IPS-18a (cell line): ENCODE measurements at regions not wholly inside any gene's neighbourhood (a gene's known extent, or its start where the extent isn't known, plus 50 kb on each side); places are given as distances from the start of the nearest gene placed in this dataset.

Experiments used
- H3K27ac ChIP-seq: one replicate; pipeline ENCODE4 v1.5.1; 2013; ENCODE audit warnings: low read length
- H3K27me3 ChIP-seq: one replicate; pipeline ENCODE4 v1.6.1; 2013; ENCODE audit warnings: mild to moderate bottlenecking, low read length; ENCODE audit not compliant: control insufficient read depth, insufficient read depth
- H3K36me3 ChIP-seq: one replicate; pipeline ENCODE4 v1.6.1; 2013; ENCODE audit warnings: low read depth, low read length; ENCODE audit not compliant: control insufficient read depth
- H3K4me1 ChIP-seq: one replicate; pipeline ENCODE4 v1.6.1; 2013; ENCODE audit warnings: low read depth, low read length; ENCODE audit not compliant: control insufficient read depth
- H3K4me3 ChIP-seq: one replicate; pipeline ENCODE4 v1.5.1; 2013; ENCODE audit warnings: low read length
- H3K9ac ChIP-seq: one replicate; pipeline ENCODE4 v1.6.1; 2013; ENCODE audit warnings: mild to moderate bottlenecking, low read length, moderate library complexity
- H3K9me3 ChIP-seq: one replicate; pipeline ENCODE4 v1.6.1; 2013; ENCODE audit warnings: low read depth, low read length; ENCODE audit not compliant: control insufficient read depth

GRCh38 chr2:204078003-204078698 lies 141.6 kb downstream of the ICOS start:
- H3K36me3 ChIP-seq: no peaks in the 10 kb centered on the region
- H3K9ac ChIP-seq: no peak overlapping the region
- no peak overlapping the region for H3K27ac ChIP-seq
- no peaks in the 10 kb centered on the region for H3K27me3 ChIP-seq
- H3K9me3 ChIP-seq: no peaks in the 10 kb centered on the region
- no peaks in the 10 kb centered on the region for H3K4me1 ChIP-seq
- no peak overlapping the region for H3K4me3 ChIP-seq

GRCh38 chr2:204081487-204082425 lies 145.2 kb downstream of the ICOS start:
- Histone ChIP-seq H3K27ac (no peak overlapping the region), H3K9ac (no peak overlapping the region), H3K4me3 (no peak overlapping the region), H3K27me3 (no peaks in the 10 kb centered on the region), H3K9me3 (no peaks in the 10 kb centered on the region), H3K36me3 (no peaks in the 10 kb centered on the region), H3K4me1 (no peaks in the 10 kb centered on the region)

GRCh38 chr2:204086167-204086566 lies 149.6 kb downstream of the ICOS start:
- Histone ChIP-seq H3K27me3 (no peaks in the 10 kb centered on the region), H3K4me3 (no peak overlapping the region), H3K27ac (no peak overlapping the region), H3K36me3 (no peaks in the 10 kb centered on the region), H3K9ac (no peak overlapping the region), H3K9me3 (no peaks in the 10 kb centered on the region), H3K4me1 (no peaks in the 10 kb centered on the region)

DNA sequence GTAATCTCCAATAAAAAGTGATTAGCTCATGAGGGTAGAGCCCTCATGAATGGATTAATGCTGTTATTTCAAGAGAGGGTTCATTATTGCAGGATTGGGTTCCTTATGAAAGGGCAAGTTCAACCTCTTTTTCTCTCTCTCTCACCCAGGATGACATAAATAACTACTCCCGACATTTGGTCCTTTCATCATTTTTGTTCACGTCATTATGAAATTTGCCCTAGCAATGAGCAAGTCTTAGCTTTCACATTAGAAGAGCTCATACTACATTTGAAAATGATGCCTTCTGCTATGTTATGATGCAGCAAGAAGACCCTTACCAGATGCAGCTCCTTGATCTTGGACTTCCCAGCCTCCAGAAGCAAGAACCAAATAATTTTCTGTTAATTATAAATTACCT lies 152.5 kb downstream of the ICOS start:
- H3K27ac ChIP-seq: no peak overlapping the region
- H3K4me3 ChIP-seq: no peak overlapping the region
- H3K27me3 ChIP-seq: no peaks in the 10 kb centered on the region
- H3K9me3 ChIP-seq: peaks cover 5% of the 10 kb centered on the region
- H3K36me3 ChIP-seq: no peaks in the 10 kb centered on the region
- no peak overlapping the region for H3K9ac ChIP-seq
- H3K4me1 ChIP-seq: no peaks in the 10 kb centered on the region

- H3K4me3 ChIP-seq: no peak overlapping the region
Observed at GRCh38 chr2:204089574-204089973, 153.0 kb downstream of the ICOS start.

GRCh38 chr2:204090021-204090420 lies 153.5 kb downstream of the ICOS start:
- Histone ChIP-seq H3K27ac (no peak overlapping the region), H3K36me3 (no peaks in the 10 kb centered on the region), H3K4me3 (no peak overlapping the region), H3K9ac (no peak overlapping the region), H3K27me3 (no peaks in the 10 kb centered on the region), H3K4me1 (no peaks in the 10 kb centered on the region), H3K9me3 (peaks cover 5% of the 10 kb centered on the region)

More at GRCh38 chr2:204089574-204089973, 153.0 kb downstream of the ICOS start:
- Histone ChIP-seq H3K9me3 (peaks cover 5% of the 10 kb centered on the region), H3K27me3 (no peaks in the 10 kb centered on the region), H3K36me3 (no peaks in the 10 kb centered on the region), H3K27ac (no peak overlapping the region), H3K4me1 (no peaks in the 10 kb centered on the region), H3K9ac (no peak overlapping the region)

DNA sequence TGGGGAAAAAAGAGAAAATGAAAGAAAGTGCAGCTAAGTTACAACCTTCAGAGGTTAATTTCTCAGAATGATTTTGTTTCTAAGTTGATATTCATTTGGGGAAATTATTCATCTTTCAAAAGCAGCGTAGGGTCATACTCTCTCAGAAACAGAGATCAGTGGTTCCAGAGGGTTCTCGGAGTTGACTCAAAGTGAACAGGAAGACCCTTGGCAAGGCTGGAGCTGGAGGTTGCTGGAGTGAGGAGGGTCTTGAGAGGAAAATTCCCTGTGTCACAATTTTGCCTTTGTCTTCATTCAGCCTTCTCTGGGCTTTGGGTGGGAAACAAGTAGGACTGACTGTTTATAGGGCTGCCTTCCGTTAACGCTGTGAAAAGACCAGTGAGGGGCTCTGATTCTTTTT lies 168.2 kb downstream of the ICOS start:
- Histone ChIP-seq H3K4me1 (peaks cover 5% of the 10 kb centered on the region), H3K9ac (no peak overlapping the region), H3K4me3 (no peak overlapping the region), H3K27me3 (no peaks in the 10 kb centered on the region), H3K27ac (no peak overlapping the region), H3K9me3 (no peaks in the 10 kb centered on the region), H3K36me3 (no peaks in the 10 kb centered on the region)

- H3K4me1 ChIP-seq: peaks cover 5% of the 10 kb centered on the region
- no peaks in the 10 kb centered on the region for H3K36me3 ChIP-seq
- no peaks in the 10 kb centered on the region for H3K9me3 ChIP-seq
- H3K27me3 ChIP-seq: no peaks in the 10 kb centered on the region
- H3K4me3 ChIP-seq: no peak overlapping the region
- H3K27ac ChIP-seq: no peak overlapping the region
- H3K9ac ChIP-seq: no peak overlapping the region
Observed at GRCh38 chr2:204108330-204108751, 171.8 kb downstream of the ICOS start.

DNA sequence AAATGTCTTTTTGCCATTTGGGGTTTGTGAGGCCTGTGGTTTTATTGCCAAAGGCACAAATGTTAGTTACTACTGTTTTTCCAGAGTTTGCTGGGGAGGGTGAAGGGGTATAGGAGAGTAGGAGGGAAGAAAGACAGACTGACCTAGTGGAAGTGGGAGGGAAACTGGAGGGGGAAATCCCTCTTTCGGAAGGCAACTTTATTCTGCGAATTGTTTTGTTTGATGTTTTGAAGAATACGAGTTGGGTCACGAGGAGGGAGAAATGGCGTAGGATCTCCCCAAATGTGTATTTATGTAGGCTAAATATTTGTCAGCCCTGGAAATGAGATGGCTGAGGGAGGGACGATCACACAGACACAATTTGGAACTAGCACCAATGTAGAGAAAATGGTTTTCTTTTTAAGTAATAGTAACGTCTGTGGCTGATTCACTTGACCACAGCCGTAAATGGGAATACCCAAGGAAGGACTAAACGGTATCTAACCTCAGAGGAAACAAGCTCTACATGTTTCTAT lies 172.3 kb downstream of the ICOS start:
- H3K4me1 ChIP-seq: peaks cover 5% of the 10 kb centered on the region
- no peaks in the 10 kb centered on the region for H3K27me3 ChIP-seq
- no peaks in the 10 kb centered on the region for H3K36me3 ChIP-seq
- no peak overlapping the region for H3K9ac ChIP-seq
- H3K4me3 ChIP-seq: no peak overlapping the region
- no peak overlapping the region for H3K27ac ChIP-seq
- no peaks in the 10 kb centered on the region for H3K9me3 ChIP-seq

DNA sequence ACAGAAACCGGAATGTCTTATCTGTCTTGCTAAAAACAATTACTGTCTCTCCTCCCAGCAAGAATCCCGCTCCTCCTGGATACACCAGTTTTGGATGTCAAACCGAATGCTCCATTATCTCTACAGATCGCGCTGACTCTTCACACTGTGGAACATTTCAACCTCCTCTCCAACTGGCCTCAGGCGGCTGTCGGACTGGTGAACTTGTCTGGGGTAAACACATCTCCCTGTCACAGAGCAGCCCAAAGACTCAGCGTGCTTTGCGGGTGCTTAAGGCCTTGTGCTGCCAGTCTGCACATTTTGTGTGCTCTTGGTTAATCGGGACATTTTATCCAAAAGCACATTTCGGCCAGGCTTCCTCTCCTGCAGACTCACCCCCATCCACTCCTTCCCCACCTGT lies 173.1 kb downstream of the ICOS start:
- H3K4me3 ChIP-seq: no peak overlapping the region

DNA sequence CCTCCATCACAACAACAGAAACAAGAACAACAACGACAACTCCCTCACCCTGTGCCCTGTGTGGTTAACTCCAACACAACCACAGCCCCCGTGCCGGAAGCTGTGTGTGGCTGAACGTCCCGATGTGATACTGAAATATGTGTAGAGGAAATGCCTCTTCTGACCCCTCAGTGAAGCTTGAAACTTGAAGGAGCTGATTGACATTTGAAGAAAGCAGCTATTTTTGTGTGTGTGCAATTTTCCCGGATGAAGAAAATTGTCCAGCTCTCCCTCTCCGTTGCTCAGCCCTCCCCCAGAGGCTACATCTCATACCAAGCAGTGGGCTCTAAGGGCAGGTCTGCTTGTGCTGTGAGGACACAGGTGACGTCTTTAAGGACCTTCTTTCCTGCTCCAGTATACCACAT lies 173.8 kb downstream of the ICOS start:
- H3K9me3 ChIP-seq: no peaks in the 10 kb centered on the region
- no peaks in the 10 kb centered on the region for H3K36me3 ChIP-seq
- H3K4me1 ChIP-seq: peaks cover 15% of the 10 kb centered on the region
- no peaks in the 10 kb centered on the region for H3K27me3 ChIP-seq
- no peak overlapping the region for H3K9ac ChIP-seq
- no peak overlapping the region for H3K27ac ChIP-seq
- H3K4me3 ChIP-seq: no peak overlapping the region

More for the DNA sequence above, 173.1 kb downstream of the ICOS start:
- no peaks in the 10 kb centered on the region for H3K27me3 ChIP-seq
- no peak overlapping the region for H3K9ac ChIP-seq
- H3K4me1 ChIP-seq: peaks cover 9% of the 10 kb centered on the region
- H3K9me3 ChIP-seq: no peaks in the 10 kb centered on the region
- no peaks in the 10 kb centered on the region for H3K36me3 ChIP-seq
- no peak overlapping the region for H3K27ac ChIP-seq
